PC-9 (cell line): ENCODE measurements at regions not wholly inside any gene's neighbourhood (a gene's known extent, or its start where the extent isn't known, plus 50 kb on each side); places are given as distances from the start of the nearest gene placed in this dataset.

Experiments
- BruUV-seq: library from RNA; stranded (reverse); fragments of 400-500 nt; replicated peaks from 2 replicates; lab custom pipeline; 2021; lab: Mats Ljungman, UMichigan
- CTCF ChIA-PET: fragments of 300-600 bp; sonication (Branson Sonifier 250); formaldehyde crosslinking; loops from one replicate; lab custom pipeline; 2022; ENCODE audit warnings: antibody characterized with exemption; lab: Charles Lee
- POLR2A ChIA-PET: fragments of 300-600 bp; sonication (Branson Sonifier 250); formaldehyde crosslinking; loops from one replicate; lab custom pipeline; 2022; ENCODE audit warnings: antibody characterized with exemption; ENCODE audit not compliant: unreplicated experiment; lab: Charles Lee
- DNase-seq, 2 experiments: peaks; one replicate each; pipeline versions ENCODE4 v3.0.0 to v3.0.0-alpha.2; 2015 to 2022; ENCODE audit warnings: mixed read lengths in 1 of 2
- H2AFZ ChIP-seq: fragments of 200-600 bp; sonication (generic); 2 replicates; pipeline ENCODE4 v1.8.1; 2017; ENCODE audit warnings: antibody characterized with exemption
- H3F3A ChIP-seq: fragments of 200-600 bp; sonication (generic); 2 replicates; pipeline ENCODE4 v1.8.1; 2017; ENCODE audit warnings: antibody characterized with exemption, mild to moderate bottlenecking, low read depth; ENCODE audit not compliant: insufficient read depth
- H3K27ac ChIP-seq: fragments of 200-600 bp; sonication (generic); 2 replicates; pipeline ENCODE4 v1.6.1; 2016; ENCODE audit warnings: mixed run types
- H3K27me3 ChIP-seq: fragments of 200-600 bp; sonication (generic); 2 replicates; pipeline ENCODE4 v1.6.1; 2016; ENCODE audit warnings: low read depth, mixed run types; ENCODE audit not compliant: insufficient read depth
- H3K36me3 ChIP-seq: fragments of 200-600 bp; sonication (generic); 2 replicates; pipeline ENCODE4 v1.6.1; 2016; ENCODE audit warnings: low read depth, mixed run types
- H3K4me1 ChIP-seq: fragments of 200-600 bp; sonication (generic); replicated peaks from 2 replicates; pipeline ENCODE4 v1.6.1; 2016; ENCODE audit warnings: mixed run types; ENCODE audit not compliant: insufficient read depth
- H3K4me2 ChIP-seq: fragments of 200-600 bp; sonication (generic); 2 replicates; pipeline ENCODE4 v1.6.1; 2017; ENCODE audit warnings: mixed run types
- H3K4me3 ChIP-seq: fragments of 200-600 bp; sonication (generic); 2 replicates; pipeline ENCODE4 v1.6.1; 2016; ENCODE audit warnings: mixed run types
- H3K79me2 ChIP-seq: fragments of 200-600 bp; sonication (generic); 2 replicates; pipeline ENCODE4 v1.6.1; 2017; ENCODE audit warnings: low read depth, mixed run types
- H3K9me2 ChIP-seq: fragments of 200-600 bp; sonication (generic); 2 replicates; pipeline ENCODE4 v1.8.1; 2017; ENCODE audit warnings: mild to moderate bottlenecking; ENCODE audit not compliant: insufficient read depth
- H3K9me3 ChIP-seq: fragments of 200-600 bp; sonication (generic); 2 replicates; pipeline ENCODE4 v1.8.1; 2016; ENCODE audit warnings: low read depth; ENCODE audit not compliant: insufficient read depth
- H4K20me1 ChIP-seq: fragments of 200-600 bp; sonication (generic); 2 replicates; pipeline ENCODE4 v1.8.1; 2017; ENCODE audit not compliant: insufficient read depth
- CTCF ChIP-seq: fragments of 200-600 bp; sonication (generic); conservative IDR thresholded peaks from 2 replicates; pipeline ENCODE4 v1.6.1; 2017; ENCODE audit warnings: mixed run types, antibody characterized with exemption, mild to moderate bottlenecking, moderate library complexity
- EZH2 ChIP-seq: fragments of 200-600 bp; sonication (generic); IDR thresholded peaks from 2 replicates; pipeline ENCODE4 v1.8.0; 2017; ENCODE audit warnings: antibody characterized with exemption, low read depth
- intact Hi-C: fragments of 100-400 bp; cut with micrococcal nuclease; formaldehyde crosslinking; loops from one replicate; pipeline ENCODE4 v1.10.0; 2022; ENCODE audit not compliant: unreplicated experiment

DNA sequence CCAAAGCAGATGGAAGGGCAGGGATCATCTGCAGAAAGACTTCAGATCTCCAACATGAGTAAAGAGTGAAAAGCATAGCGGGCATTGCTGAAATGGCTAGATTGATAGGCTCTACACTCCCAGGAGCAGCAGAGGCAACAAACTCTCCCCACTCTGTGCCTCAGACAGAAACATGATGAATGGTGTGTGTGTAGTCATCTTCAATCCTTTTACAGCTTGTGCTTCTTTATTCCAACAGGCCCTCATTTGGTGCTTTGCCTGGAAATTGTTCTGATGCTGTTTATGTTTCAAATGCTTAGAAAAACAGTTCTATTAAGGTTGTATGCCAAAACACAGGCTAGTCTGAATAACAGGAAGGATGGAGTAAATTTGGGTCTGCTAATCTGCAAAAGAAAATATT is 176.2 kb downstream of the DMRTA1 start:
- H2AFZ ChIP-seq = no peak overlapping the region
- no peak overlapping the region for H3K27ac ChIP-seq
- no peak overlapping the region for H3K4me3 ChIP-seq
- intact Hi-C loops = no loop called here
- TF ChIP-seq CTCF = no peak
- no peak for TF ChIP-seq EZH2
- H3K9me2 ChIP-seq = no peaks in the 10 kb centered on the region
- no TSS peak for BruUV-seq
- no peaks in the 10 kb centered on the region for H3K4me1 ChIP-seq
- CTCF ChIA-PET = no interaction called here
- H3K9me3 ChIP-seq = no peaks in the 10 kb centered on the region
- no peaks in the 10 kb centered on the region for H3K27me3 ChIP-seq
- H4K20me1 ChIP-seq = no peaks in the 10 kb centered on the region
- no peaks in the 10 kb centered on the region for H3K79me2 ChIP-seq
- no peaks in the 10 kb centered on the region for H3F3A ChIP-seq
- no peaks in the 10 kb centered on the region for H3K36me3 ChIP-seq
- no peak overlapping the region for H3K4me2 ChIP-seq
- no peak for DNase-seq
- POLR2A ChIA-PET = no interaction called here

DNA sequence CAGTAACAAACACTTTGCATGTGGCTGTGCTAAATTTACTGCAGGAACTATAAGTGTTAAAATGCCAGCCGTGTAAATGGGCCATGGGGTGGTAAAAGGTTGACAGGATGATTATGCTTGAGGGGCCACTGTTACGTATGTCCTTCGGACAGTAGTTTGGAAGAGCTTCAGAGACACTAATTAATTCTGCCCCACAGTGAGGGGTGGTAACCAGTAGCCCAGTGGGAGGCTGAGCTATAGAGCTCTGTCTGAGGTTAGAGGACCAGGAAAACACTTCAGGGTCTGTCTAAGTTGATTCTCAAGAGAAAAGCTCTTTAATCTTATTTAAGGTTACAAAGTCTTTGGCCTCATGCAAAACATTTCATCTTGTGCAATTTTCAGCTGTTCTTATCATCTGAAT is 176.6 kb downstream of the DMRTA1 start:
- H3K4me1 ChIP-seq = no peaks in the 10 kb centered on the region
- H3K9me3 ChIP-seq = no peaks in the 10 kb centered on the region
- BruUV-seq = no TSS peak
- ChIA-PET CTCF (no interaction called here), POLR2A (no interaction called here)
- no peak overlapping the region for H3K27ac ChIP-seq
- intact Hi-C loops = no loop called here
- H3K36me3 ChIP-seq = no peaks in the 10 kb centered on the region
- no peak for DNase-seq
- no peaks in the 10 kb centered on the region for H3K27me3 ChIP-seq
- H3K79me2 ChIP-seq = no peaks in the 10 kb centered on the region
- no peak overlapping the region for H3K4me3 ChIP-seq
- no peaks in the 10 kb centered on the region for H3F3A ChIP-seq
- no peak overlapping the region for H2AFZ ChIP-seq
- no peaks in the 10 kb centered on the region for H3K9me2 ChIP-seq
- H3K4me2 ChIP-seq = no peak overlapping the region
- TF ChIP-seq EZH2 (no peak), CTCF (no peak)
- no peaks in the 10 kb centered on the region for H4K20me1 ChIP-seq

GRCh38 chr9:22625540-22625939 is 178.9 kb downstream of the DMRTA1 start:
- intact Hi-C loops = no loop called here
- H3K9me2 ChIP-seq = no peaks in the 10 kb centered on the region
- DNase-seq = no peak
- H3K27me3 ChIP-seq = no peaks in the 10 kb centered on the region
- H3K4me2 ChIP-seq = no peak overlapping the region
- H4K20me1 ChIP-seq = no peaks in the 10 kb centered on the region
- H3K4me3 ChIP-seq = no peak overlapping the region
- H3K4me1 ChIP-seq = no peaks in the 10 kb centered on the region
- H2AFZ ChIP-seq = no peak overlapping the region
- no peaks in the 10 kb centered on the region for H3K36me3 ChIP-seq
- H3F3A ChIP-seq = no peaks in the 10 kb centered on the region
- no peaks in the 10 kb centered on the region for H3K79me2 ChIP-seq
- BruUV-seq = no TSS peak
- no peak overlapping the region for H3K27ac ChIP-seq
- POLR2A ChIA-PET = no interaction called here
- CTCF ChIA-PET = no interaction called here
- H3K9me3 ChIP-seq = no peaks in the 10 kb centered on the region
- no peak for TF ChIP-seq EZH2
- no peak for TF ChIP-seq CTCF
